Liver (tissue), 8 donors: ENCODE measurements at regions not wholly inside any gene's neighbourhood (a gene's known extent, or its start where the extent isn't known, plus 50 kb on each side); places are given as distances from the start of the nearest gene placed in this dataset.

Experiments
- DNase-seq: peaks from one replicate; pipeline ENCODE4 v3.0.0-alpha.2; 2017; ENCODE audit warnings: low spot score
- H3K27ac ChIP-seq, 2 donors: one replicate each; pipeline ENCODE4 v1.7.0; 2013; ENCODE audit warnings: inconsistent platforms in 2 of 2, low read length in 2 of 2, control low read depth in 1 of 2, low read depth in 1 of 2, mild to moderate bottlenecking in 1 of 2
- H3K27me3 ChIP-seq, 4 donors: one replicate each; pipeline versions ENCODE4 v1.6.1 to v1.7.0; 2013; ENCODE audit warnings: low read length in 3 of 4, inconsistent platforms in 1 of 4, mild to moderate bottlenecking in 1 of 4, moderate library complexity in 1 of 4; ENCODE audit not compliant: control insufficient read depth in 4 of 4, insufficient read depth in 4 of 4
- H3K36me3 ChIP-seq, 4 donors: one replicate each; pipeline versions ENCODE4 v1.6.1 to v1.7.0; 2013; ENCODE audit warnings: low read length in 3 of 4, mild to moderate bottlenecking in 3 of 4, low read depth in 1 of 4, moderate library complexity in 1 of 4; ENCODE audit not compliant: control insufficient read depth in 4 of 4, insufficient read depth in 3 of 4
- H3K4me1 ChIP-seq, 4 donors: one replicate each; pipeline versions ENCODE4 v1.6.1 to v1.7.0; 2013; ENCODE audit warnings: low read length in 3 of 4, mild to moderate bottlenecking in 3 of 4, moderate library complexity in 1 of 4; ENCODE audit not compliant: control insufficient read depth in 4 of 4, insufficient read depth in 4 of 4
- H3K4me3 ChIP-seq, 3 donors: one replicate each; pipeline versions ENCODE4 v1.6.1 to v1.7.0; 2013; ENCODE audit warnings: low read length in 3 of 3, control low read depth in 1 of 3, low read depth in 1 of 3, mild to moderate bottlenecking in 1 of 3
- H3K9ac ChIP-seq, 2 donors: one replicate each; pipeline ENCODE4 v1.7.0; 2013; ENCODE audit warnings: low read length in 2 of 2, mild to moderate bottlenecking in 2 of 2, moderate library complexity in 2 of 2, control low read depth in 1 of 2, low read depth in 1 of 2
- H3K9me3 ChIP-seq, 4 donors: one replicate each; pipeline versions ENCODE4 v1.6.1 to v1.7.0; 2013; ENCODE audit warnings: low read length in 3 of 4; ENCODE audit not compliant: control insufficient read depth in 4 of 4
- CTCF ChIP-seq: fragments of 150-350 bp; IDR thresholded peaks from 2 replicates; pipeline ENCODE4 v1.5.1; 2017; ENCODE audit warnings: improper control_type of control experiment, low read depth, low read length; ENCODE audit not compliant: missing input control
- EGR1 ChIP-seq, 2 donors: IDR thresholded peaks; 2 replicates each; pipeline ENCODE4 v1.6.1; 2016 to 2018; ENCODE audit warnings: antibody characterized with exemption in 2 of 2, low read depth in 2 of 2
- FOXA1 ChIP-seq: IDR thresholded peaks from 2 replicates; pipeline ENCODE4 v1.6.1; 2016; ENCODE audit warnings: antibody characterized with exemption
- FOXA2 ChIP-seq: IDR thresholded peaks from 2 replicates; pipeline ENCODE4 v1.6.1; 2016; ENCODE audit warnings: antibody characterized with exemption
- GABPA ChIP-seq, 2 donors: IDR thresholded peaks in 1 of 2; conservative IDR thresholded peaks in 1 of 2; 2 replicates each; pipeline ENCODE4 v1.6.1; 2016; ENCODE audit warnings: antibody characterized with exemption in 2 of 2, mild to moderate bottlenecking in 1 of 2, moderate library complexity in 1 of 2
- HNF4A ChIP-seq, 2 donors: conservative IDR thresholded peaks; 2 replicates each; pipeline ENCODE4 v1.6.1; 2016; ENCODE audit warnings: antibody characterized with exemption in 2 of 2, mild to moderate bottlenecking in 2 of 2
- HNF4G ChIP-seq: IDR thresholded peaks from 2 replicates; pipeline ENCODE4 v1.6.1; 2016; ENCODE audit warnings: antibody characterized with exemption
- NR2F2 ChIP-seq: IDR thresholded peaks from 2 replicates; pipeline ENCODE4 v1.6.1; 2016; ENCODE audit warnings: antibody characterized with exemption
- RAD21 ChIP-seq, 2 donors: IDR thresholded peaks; 2 replicates each; pipeline ENCODE4 v1.6.1; 2016; ENCODE audit warnings: antibody characterized with exemption in 2 of 2, mild to moderate bottlenecking in 2 of 2
- RXRA ChIP-seq, 2 donors: IDR thresholded peaks; 2 replicates each; pipeline ENCODE4 v1.6.1; 2017 to 2018; ENCODE audit warnings: antibody characterized with exemption in 2 of 2, mild to moderate bottlenecking in 1 of 2
- TAF1 ChIP-seq: conservative IDR thresholded peaks from 2 replicates; pipeline ENCODE4 v1.6.1; 2016; ENCODE audit warnings: antibody characterized with exemption, mild to moderate bottlenecking
- YY1 ChIP-seq: IDR thresholded peaks from 2 replicates; pipeline ENCODE4 v1.6.1; 2016; ENCODE audit warnings: antibody characterized with exemption, mild to moderate bottlenecking
- ZBTB33 ChIP-seq: IDR thresholded peaks from 2 replicates; pipeline ENCODE4 v1.6.1; 2016; ENCODE audit warnings: antibody characterized with exemption
- WGBS: extraction: QIAGEN DNeasy Blood & Tissue Kit; methylation state at CpG from one replicate; pipeline ENCODE4 v1.1.7; 2013; 5-methylcytosine and 5-hydroxymethylcytosine counted together
- TF ChIP-seq, protein P1 (sequence below): IDR thresholded peaks from 2 replicates; pipeline ENCODE4 v1.6.1; 2016; ENCODE audit warnings: antibody characterized with exemption
- TF ChIP-seq, protein P2 (sequence below): IDR thresholded peaks from 2 replicates; pipeline ENCODE4 v1.6.1; 2016; ENCODE audit warnings: antibody characterized with exemption
- TF ChIP-seq, protein P3 (sequence below): IDR thresholded peaks from 2 replicates; pipeline ENCODE4 v1.6.1; 2016; ENCODE audit warnings: antibody characterized with exemption, mild to moderate bottlenecking
- donor health status: healthy.
- donor health status: healthy.
- donor health status: healthy.
- donor health status: healthy.
- donor health status: healthy.

DNA sequence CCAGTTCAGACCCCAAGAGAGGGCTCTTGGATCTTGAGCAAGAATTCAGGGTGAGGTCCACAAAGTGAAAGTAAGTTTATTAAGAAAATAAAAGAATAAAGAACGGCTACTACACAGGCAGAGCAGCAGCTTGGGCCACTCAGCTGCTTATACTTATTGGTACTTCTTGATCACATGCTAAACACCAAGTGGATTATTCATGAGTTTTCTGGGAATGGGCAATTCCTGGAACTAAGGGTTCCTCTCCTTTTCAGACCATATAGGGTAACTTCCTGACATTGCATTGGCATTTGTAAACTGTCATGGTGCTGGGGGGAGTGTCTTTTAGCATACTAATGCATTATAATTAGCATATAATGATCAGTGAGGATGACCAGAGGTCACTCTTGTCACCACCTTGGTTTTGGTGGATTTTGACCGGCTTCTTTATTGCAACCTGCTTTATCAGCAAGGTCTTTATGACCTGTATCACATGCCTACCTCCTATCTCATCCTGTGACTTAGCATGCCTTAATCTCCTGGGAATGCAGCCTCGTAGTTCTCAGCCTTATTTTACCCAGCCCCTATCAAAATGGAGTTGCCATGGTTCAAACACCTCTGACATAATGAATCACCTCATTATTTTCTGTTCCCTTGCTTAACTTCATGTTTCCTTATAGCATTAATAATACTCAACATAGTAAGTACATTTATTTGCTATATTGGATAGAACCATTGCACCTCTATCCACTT is 476.3 kb downstream of the DTHD1 start:
- DNase-seq: no peak
- Histone ChIP-seq H3K27ac (no peak overlapping the region), H3K36me3 (no peaks in the 10 kb centered on the region), H3K4me3 (no peak overlapping the region), H3K9ac (no peak overlapping the region), H3K4me1 (no peaks in the 10 kb centered on the region), H3K9me3 (no peaks in the 10 kb centered on the region), H3K27me3 (no peaks in the 10 kb centered on the region)
- no peak for TF ChIP-seq ZBTB33
- TF ChIP-seq FOXA2: no peak
- no peak for TF ChIP-seq HNF4G
- TF ChIP-seq, protein P1, sequence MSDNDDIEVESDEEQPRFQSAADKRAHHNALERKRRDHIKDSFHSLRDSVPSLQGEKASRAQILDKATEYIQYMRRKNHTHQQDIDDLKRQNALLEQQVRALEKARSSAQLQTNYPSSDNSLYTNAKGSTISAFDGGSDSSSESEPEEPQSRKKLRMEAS: no peak
- no peak for TF ChIP-seq CTCF
- TF ChIP-seq, protein P2, sequence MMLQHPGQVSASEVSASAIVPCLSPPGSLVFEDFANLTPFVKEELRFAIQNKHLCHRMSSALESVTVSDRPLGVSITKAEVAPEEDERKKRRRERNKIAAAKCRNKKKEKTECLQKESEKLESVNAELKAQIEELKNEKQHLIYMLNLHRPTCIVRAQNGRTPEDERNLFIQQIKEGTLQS: no peak
- TF ChIP-seq RXRA (IDR thresholded peaks at IDR 0.05): no peak
- TF ChIP-seq NR2F2: no peak
- TF ChIP-seq TAF1: no peak
- TF ChIP-seq EGR1 (IDR thresholded peaks at IDR 0.05; ENCODE audit: low read depth in 2 of 2): no peak
- 72% methylated on average over 3 of the region's 3 CpGs for WGBS

- Histone ChIP-seq H3K9ac (no peak overlapping the region), H3K9me3 (no peaks in the 10 kb centered on the region), H3K4me3 (no peak overlapping the region), H3K4me1 (no peaks in the 10 kb centered on the region), H3K27ac (no peak overlapping the region), H3K36me3 (no peaks in the 10 kb centered on the region), H3K27me3 (no peaks in the 10 kb centered on the region)
- 76% methylated on average over 9 of the region's 9 CpGs for WGBS
- DNase-seq: no peak
- TF ChIP-seq, protein P2: no peak
- TF ChIP-seq HNF4A (conservative IDR thresholded peaks at IDR 0.05): no peak
- no peak for TF ChIP-seq EGR1 (IDR thresholded peaks at IDR 0.05; ENCODE audit: low read depth in 2 of 2)
- no peak for TF ChIP-seq TAF1
- TF ChIP-seq YY1: no peak
- TF ChIP-seq RAD21 (IDR thresholded peaks at IDR 0.05): no peak
- no peak for TF ChIP-seq RXRA (IDR thresholded peaks at IDR 0.05)
- TF ChIP-seq, protein P3, sequence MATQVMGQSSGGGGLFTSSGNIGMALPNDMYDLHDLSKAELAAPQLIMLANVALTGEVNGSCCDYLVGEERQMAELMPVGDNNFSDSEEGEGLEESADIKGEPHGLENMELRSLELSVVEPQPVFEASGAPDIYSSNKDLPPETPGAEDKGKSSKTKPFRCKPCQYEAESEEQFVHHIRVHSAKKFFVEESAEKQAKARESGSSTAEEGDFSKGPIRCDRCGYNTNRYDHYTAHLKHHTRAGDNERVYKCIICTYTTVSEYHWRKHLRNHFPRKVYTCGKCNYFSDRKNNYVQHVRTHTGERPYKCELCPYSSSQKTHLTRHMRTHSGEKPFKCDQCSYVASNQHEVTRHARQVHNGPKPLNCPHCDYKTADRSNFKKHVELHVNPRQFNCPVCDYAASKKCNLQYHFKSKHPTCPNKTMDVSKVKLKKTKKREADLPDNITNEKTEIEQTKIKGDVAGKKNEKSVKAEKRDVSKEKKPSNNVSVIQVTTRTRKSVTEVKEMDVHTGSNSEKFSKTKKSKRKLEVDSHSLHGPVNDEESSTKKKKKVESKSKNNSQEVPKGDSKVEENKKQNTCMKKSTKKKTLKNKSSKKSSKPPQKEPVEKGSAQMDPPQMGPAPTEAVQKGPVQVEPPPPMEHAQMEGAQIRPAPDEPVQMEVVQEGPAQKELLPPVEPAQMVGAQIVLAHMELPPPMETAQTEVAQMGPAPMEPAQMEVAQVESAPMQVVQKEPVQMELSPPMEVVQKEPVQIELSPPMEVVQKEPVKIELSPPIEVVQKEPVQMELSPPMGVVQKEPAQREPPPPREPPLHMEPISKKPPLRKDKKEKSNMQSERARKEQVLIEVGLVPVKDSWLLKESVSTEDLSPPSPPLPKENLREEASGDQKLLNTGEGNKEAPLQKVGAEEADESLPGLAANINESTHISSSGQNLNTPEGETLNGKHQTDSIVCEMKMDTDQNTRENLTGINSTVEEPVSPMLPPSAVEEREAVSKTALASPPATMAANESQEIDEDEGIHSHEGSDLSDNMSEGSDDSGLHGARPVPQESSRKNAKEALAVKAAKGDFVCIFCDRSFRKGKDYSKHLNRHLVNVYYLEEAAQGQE: no peak
- no peak for TF ChIP-seq CTCF
- no peak for TF ChIP-seq ZBTB33
- no peak for TF ChIP-seq GABPA (IDR thresholded peaks at IDR 0.05 in 1 of 2, conservative IDR thresholded peaks at IDR 0.05 in 1 of 2)
- no peak for TF ChIP-seq NR2F2
- no peak for TF ChIP-seq FOXA2
- no peak for TF ChIP-seq HNF4G
- TF ChIP-seq FOXA1: no peak
Observed at GRCh38 chr4:36758312-36759178, 477.1 kb downstream of the DTHD1 start.
